ENCODE measurements at regions not wholly inside any gene's neighbourhood (a gene's known extent, or its start where the extent isn't known, plus 50 kb on each side); places are given as distances from the start of the nearest gene placed in this dataset.

DNA sequence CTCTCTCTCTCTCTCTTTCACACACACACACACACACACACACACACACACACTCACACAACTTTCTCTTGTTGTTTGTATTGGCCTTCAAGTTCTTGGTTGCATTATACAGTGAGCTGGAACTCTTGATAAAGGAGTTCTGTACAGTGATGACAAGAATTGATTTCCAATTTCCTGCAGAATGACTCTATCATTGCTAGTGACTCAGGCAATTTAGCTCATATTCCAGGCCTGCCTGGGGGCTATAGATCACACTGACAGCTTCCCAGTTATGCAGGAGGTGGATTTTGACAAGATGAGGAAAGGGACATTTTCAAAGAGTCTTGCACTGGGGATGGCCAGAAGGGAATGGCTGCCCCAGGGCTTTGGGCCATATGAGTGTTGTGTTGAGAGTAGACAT lies 508.8 kb downstream of the TYW1 start:
- FAIRE-seq (no peak), DNase-seq (no peak), ATAC-seq (no peak)
- no peaks in the 10 kb centered on the region for H3K4me1 ChIP-seq
- no peak overlapping the region for H3K27ac ChIP-seq
- H3K36me3 ChIP-seq = no peaks in the 10 kb centered on the region
- intact Hi-C loops (cut with DNase I) = no loop called here
- H3K9me3 ChIP-seq = no peaks in the 10 kb centered on the region
- TF ChIP-seq, protein P1, sequence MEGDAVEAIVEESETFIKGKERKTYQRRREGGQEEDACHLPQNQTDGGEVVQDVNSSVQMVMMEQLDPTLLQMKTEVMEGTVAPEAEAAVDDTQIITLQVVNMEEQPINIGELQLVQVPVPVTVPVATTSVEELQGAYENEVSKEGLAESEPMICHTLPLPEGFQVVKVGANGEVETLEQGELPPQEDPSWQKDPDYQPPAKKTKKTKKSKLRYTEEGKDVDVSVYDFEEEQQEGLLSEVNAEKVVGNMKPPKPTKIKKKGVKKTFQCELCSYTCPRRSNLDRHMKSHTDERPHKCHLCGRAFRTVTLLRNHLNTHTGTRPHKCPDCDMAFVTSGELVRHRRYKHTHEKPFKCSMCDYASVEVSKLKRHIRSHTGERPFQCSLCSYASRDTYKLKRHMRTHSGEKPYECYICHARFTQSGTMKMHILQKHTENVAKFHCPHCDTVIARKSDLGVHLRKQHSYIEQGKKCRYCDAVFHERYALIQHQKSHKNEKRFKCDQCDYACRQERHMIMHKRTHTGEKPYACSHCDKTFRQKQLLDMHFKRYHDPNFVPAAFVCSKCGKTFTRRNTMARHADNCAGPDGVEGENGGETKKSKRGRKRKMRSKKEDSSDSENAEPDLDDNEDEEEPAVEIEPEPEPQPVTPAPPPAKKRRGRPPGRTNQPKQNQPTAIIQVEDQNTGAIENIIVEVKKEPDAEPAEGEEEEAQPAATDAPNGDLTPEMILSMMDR (IDR thresholded peaks at IDR 0.05) = no peak
- H3K27me3 ChIP-seq = no peaks in the 10 kb centered on the region
- H3K4me3 ChIP-seq = no peak overlapping the region

DNA sequence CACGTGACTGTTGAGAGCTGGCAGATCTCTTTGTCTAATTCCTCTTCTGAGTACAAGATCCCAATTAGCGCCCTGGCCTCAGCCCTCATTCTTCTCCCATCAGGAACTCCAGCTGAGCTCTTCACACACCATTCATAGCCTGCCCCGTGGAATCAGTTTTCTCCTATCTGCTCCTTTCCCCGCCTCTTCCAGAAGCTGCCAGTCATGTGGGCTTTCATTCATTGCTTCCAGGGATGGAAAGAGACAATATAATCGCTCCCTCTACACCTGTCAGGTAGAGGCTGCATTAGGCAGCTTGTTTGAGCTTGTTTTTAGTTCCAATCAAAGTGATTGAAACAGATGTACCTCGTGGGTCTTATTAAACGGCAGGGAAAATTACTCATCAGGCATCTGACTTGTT lies 515.8 kb downstream of the TYW1 start:
- H3K4me1 ChIP-seq = no peaks in the 10 kb centered on the region
- DNase-seq (no peak), FAIRE-seq (no peak), ATAC-seq (peak in 1 of 4 donors; percentile 41)
- H3K4me3 ChIP-seq = no peak overlapping the region
- H3K36me3 ChIP-seq = no peaks in the 10 kb centered on the region
- TF ChIP-seq, protein P1 (IDR thresholded peaks at IDR 0.05) = no peak
- intact Hi-C loops (cut with DNase I) = no loop called here
- peak overlapping the region in 1 of 4 donors; percentile 3 for H3K27ac ChIP-seq
- no peaks in the 10 kb centered on the region for H3K27me3 ChIP-seq
- H3K9me3 ChIP-seq = no peaks in the 10 kb centered on the region
- WGBS, 2 donors = 14 to 18% methylated on average over 7 of the region's 7 CpGs

DNA sequence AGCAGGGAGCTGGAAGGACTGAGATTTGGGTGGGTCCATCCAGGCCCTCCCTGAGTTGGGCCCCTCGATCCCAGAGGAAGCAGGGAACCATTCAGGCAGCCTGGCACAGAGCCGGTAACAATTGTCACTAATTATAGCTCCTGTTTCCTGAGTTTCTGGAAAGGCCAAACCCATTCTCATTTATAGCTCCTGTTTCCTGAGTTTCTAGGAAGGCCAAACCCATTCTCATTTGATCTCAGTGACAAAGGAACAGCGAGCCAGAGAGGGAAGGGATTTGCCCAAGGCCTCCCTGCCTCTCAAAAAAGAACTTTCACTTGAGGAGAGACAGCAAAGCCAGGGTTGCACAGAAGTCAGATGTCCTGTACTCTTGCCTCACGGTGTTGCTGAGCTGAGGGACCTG lies 521.9 kb downstream of the TYW1 start:
- DNase-seq = no peak
- ATAC-seq = no peak
- no peak overlapping the region for H3K27ac ChIP-seq
- intact Hi-C loops (cut with DNase I) = no loop called here
- no peak for FAIRE-seq
- H3K4me3 ChIP-seq = no peak overlapping the region
- H3K4me1 ChIP-seq = no peaks in the 10 kb centered on the region
- no peaks in the 10 kb centered on the region for H3K27me3 ChIP-seq
- TF ChIP-seq, protein P1 (IDR thresholded peaks at IDR 0.05) = no peak
- no peaks in the 10 kb centered on the region for H3K9me3 ChIP-seq
- WGBS, 2 donors = 50 to 56% methylated on average over 4 of the region's 4 CpGs
- no peaks in the 10 kb centered on the region for H3K36me3 ChIP-seq

DNA sequence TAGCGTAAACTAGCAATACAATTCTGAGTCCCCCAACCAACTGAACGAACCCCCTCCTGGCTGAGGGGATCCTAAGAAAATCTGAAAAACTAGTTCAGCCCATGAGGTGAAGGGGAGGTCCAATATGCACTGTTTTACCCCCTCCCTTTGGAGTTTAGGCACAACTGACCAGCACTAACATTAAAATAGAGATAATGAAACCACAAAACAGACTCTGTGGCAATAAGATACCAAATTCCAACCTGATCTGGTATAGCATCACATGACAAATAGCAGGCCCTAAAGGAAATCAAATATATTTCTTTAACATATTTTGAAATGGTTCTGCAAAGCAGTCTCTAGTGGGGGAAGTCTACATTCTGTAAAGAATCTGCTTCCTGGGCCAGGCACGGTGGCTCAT lies 522.5 kb downstream of the TYW1 start:
- TF ChIP-seq, protein P1 (IDR thresholded peaks at IDR 0.05) = no peak
- no peak overlapping the region for H3K27ac ChIP-seq
- no peaks in the 10 kb centered on the region for H3K9me3 ChIP-seq
- H3K4me1 ChIP-seq = no peaks in the 10 kb centered on the region
- no peaks in the 10 kb centered on the region for H3K27me3 ChIP-seq
- ATAC-seq (no peak), FAIRE-seq (no peak), DNase-seq (no peak)
- intact Hi-C loops (cut with DNase I) = no loop called here
- no peak overlapping the region for H3K4me3 ChIP-seq
- 69 to 78% methylated on average over 3 of the region's 3 CpGs for WGBS, 2 donors
- H3K36me3 ChIP-seq = no peaks in the 10 kb centered on the region

DNA sequence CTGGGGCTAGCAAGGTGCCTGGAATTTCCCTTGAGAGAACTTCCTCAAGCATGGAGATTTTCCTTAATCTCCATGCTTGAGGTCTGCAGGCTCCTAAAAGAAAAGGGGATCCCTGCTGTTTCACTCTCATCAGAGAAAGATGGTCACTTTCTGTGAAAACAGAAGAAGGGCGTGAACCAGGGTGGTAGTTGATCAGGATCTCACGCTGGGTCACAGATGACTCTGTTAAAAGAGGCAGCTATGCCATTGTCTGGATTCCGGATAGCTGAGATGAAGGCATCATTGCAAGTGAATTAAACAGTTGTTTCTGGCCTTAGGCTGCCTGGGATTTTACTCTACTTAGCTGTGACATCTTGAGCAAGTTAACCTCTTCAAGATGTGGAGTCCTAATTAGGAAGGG lies 525.9 kb downstream of the TYW1 start:
- DNase-seq = no peak
- Histone ChIP-seq H3K36me3 (no peaks in the 10 kb centered on the region), H3K27ac (no peak overlapping the region), H3K4me3 (no peak overlapping the region), H3K27me3 (no peaks in the 10 kb centered on the region), H3K4me1 (no peaks in the 10 kb centered on the region), H3K9me3 (no peaks in the 10 kb centered on the region)
- TF ChIP-seq, protein P1 (IDR thresholded peaks at IDR 0.05) = no peak
- intact Hi-C loops (cut with DNase I) = no loop called here
- 65 to 78% methylated on average over 3 of the region's 3 CpGs for WGBS, 2 donors
- no peak for ATAC-seq
- FAIRE-seq = no peak

Measured in pancreas (tissue), 10 donors.